Mesenchymal stem cell (in vitro differentiated cells and primary cell): ENCODE measurements at regions not wholly inside any gene's neighbourhood (a gene's known extent, or its start where the extent isn't known, plus 50 kb on each side); places are given as distances from the start of the nearest gene placed in this dataset.

Experiments used
- DNase-seq: peaks from one replicate; pipeline ENCODE4 v3.0.0-alpha.2; 2013
- H2AFZ ChIP-seq: one replicate; pipeline ENCODE4 v1.6.1; 2013; ENCODE audit warnings: low read depth, mild to moderate bottlenecking, control low read depth, inconsistent platforms, low read length, moderate library complexity
- H2AK5ac ChIP-seq: 2 replicates; pipeline ENCODE4 v1.6.1; 2013; ENCODE audit warnings: low read length, moderate library complexity, mild to moderate bottlenecking, inconsistent platforms; ENCODE audit not compliant: severe bottlenecking
- H2BK120ac ChIP-seq: one replicate; pipeline ENCODE4 v1.6.1; 2013; ENCODE audit warnings: low read depth, mild to moderate bottlenecking, inconsistent platforms, low read length, moderate library complexity
- H2BK12ac ChIP-seq, 2 experiments: one replicate each; pipeline ENCODE4 v1.6.1; 2013; ENCODE audit warnings: inconsistent platforms in 2 of 2, low read length in 2 of 2, mild to moderate bottlenecking in 2 of 2, moderate library complexity in 2 of 2, control low read depth in 1 of 2
- H2BK15ac ChIP-seq: one replicate; pipeline ENCODE4 v1.6.1; 2013; ENCODE audit warnings: mild to moderate bottlenecking, low read depth, inconsistent platforms; ENCODE audit not compliant: poor library complexity, severe bottlenecking
- H2BK5ac ChIP-seq: 2 replicates; pipeline ENCODE4 v1.6.1; 2013; ENCODE audit warnings: low read depth, mild to moderate bottlenecking, low read length, control low read depth, inconsistent platforms; ENCODE audit not compliant: poor library complexity, severe bottlenecking
- H3K14ac ChIP-seq, 2 experiments: one replicate each; pipeline ENCODE4 v1.6.1; 2013; ENCODE audit warnings: inconsistent platforms in 2 of 2, low read length in 2 of 2, control low read depth in 1 of 2, mild to moderate bottlenecking in 1 of 2, moderate library complexity in 1 of 2
- H3K18ac ChIP-seq, 2 experiments: one replicate each; pipeline ENCODE4 v1.6.1; 2013; ENCODE audit warnings: inconsistent platforms in 2 of 2, low read length in 2 of 2, control low read depth in 1 of 2, low read depth in 1 of 2, mild to moderate bottlenecking in 1 of 2
- H3K23ac ChIP-seq, 2 experiments: one replicate each; pipeline ENCODE4 v1.6.1; 2013; ENCODE audit warnings: inconsistent platforms in 2 of 2, low read length in 2 of 2, mild to moderate bottlenecking in 2 of 2, moderate library complexity in 2 of 2, control low read depth in 1 of 2
- H3K27ac ChIP-seq: 2 replicates; pipeline ENCODE4 v1.5.1; 2013; ENCODE audit warnings: mild to moderate bottlenecking, moderate library complexity, low read length, control low read depth, inconsistent platforms; ENCODE audit not compliant: poor library complexity, severe bottlenecking
- H3K27me3 ChIP-seq, 2 experiments: 2 replicates each; pipeline versions ENCODE4 v1.6.1 to v1.7.0; 2013; ENCODE audit warnings: low read length in 2 of 2, mild to moderate bottlenecking in 2 of 2, moderate library complexity in 2 of 2, control low read depth in 1 of 2, inconsistent platforms in 1 of 2; ENCODE audit not compliant: control insufficient read depth in 1 of 2, insufficient read depth in 1 of 2
- H3K36me3 ChIP-seq, 2 experiments: 2 replicates each; pipeline versions ENCODE4 v1.6.1 to v1.7.0; 2013; ENCODE audit warnings: low read length in 2 of 2, control low read depth in 1 of 2, inconsistent platforms in 1 of 2, low read depth in 1 of 2, mild to moderate bottlenecking in 1 of 2; ENCODE audit not compliant: insufficient read depth in 2 of 2, control insufficient read depth in 1 of 2
- H3K4ac ChIP-seq, 2 experiments: one replicate each; pipeline ENCODE4 v1.6.1; 2013; ENCODE audit warnings: inconsistent platforms in 2 of 2, low read length in 2 of 2, mild to moderate bottlenecking in 2 of 2, moderate library complexity in 2 of 2, control low read depth in 1 of 2, low read depth in 1 of 2
- H3K4me1 ChIP-seq: 2 replicates; pipeline ENCODE4 v1.6.1; 2013; ENCODE audit warnings: low read depth, low read length, control low read depth; ENCODE audit not compliant: control insufficient read depth, insufficient read depth
- H3K4me2 ChIP-seq: 2 replicates; pipeline ENCODE4 v1.6.1; 2013; ENCODE audit warnings: low read length, mild to moderate bottlenecking, inconsistent platforms; ENCODE audit not compliant: poor library complexity, severe bottlenecking
- H3K4me3 ChIP-seq, 2 experiments: 2 replicates each; pipeline versions ENCODE4 v1.5.1 to v1.7.0; 2013; ENCODE audit warnings: low read length in 2 of 2, mild to moderate bottlenecking in 2 of 2, control low read depth in 1 of 2, low read depth in 1 of 2; ENCODE audit not compliant: insufficient read depth in 1 of 2
- H3K79me1 ChIP-seq: replicated peaks from 2 replicates; pipeline ENCODE4 v1.6.1; 2013; ENCODE audit warnings: mild to moderate bottlenecking, control low read depth, low read length, inconsistent platforms; ENCODE audit not compliant: poor library complexity, severe bottlenecking
- H3K9ac ChIP-seq: 2 replicates; pipeline ENCODE4 v1.7.0; 2013; ENCODE audit warnings: mild to moderate bottlenecking, low read length, moderate library complexity
- H3K9me3 ChIP-seq: 2 replicates; pipeline ENCODE4 v1.7.0; 2013; ENCODE audit warnings: mild to moderate bottlenecking, low read length; ENCODE audit not compliant: control insufficient read depth
- H4K8ac ChIP-seq: one replicate; pipeline ENCODE4 v1.6.1; 2013; ENCODE audit warnings: inconsistent platforms, mild to moderate bottlenecking, low read length, moderate library complexity
- H4K91ac ChIP-seq: one replicate; pipeline ENCODE4 v1.6.1; 2013; ENCODE audit warnings: mild to moderate bottlenecking, low read length, inconsistent platforms
- WGBS: methylation state at CpG from one replicate; pipeline ENCODE4 v1.1.7; 2013; ENCODE audit warnings: mixed read lengths; 5-methylcytosine and 5-hydroxymethylcytosine counted together

- Histone ChIP-seq H4K8ac (no peak overlapping the region), H2AFZ (no peak overlapping the region), H3K4ac (no peak overlapping the region), H3K23ac (no peak overlapping the region), H3K36me3 (no peaks in the 10 kb centered on the region), H3K27ac (no peak overlapping the region), H2BK12ac (no peak overlapping the region), H3K9me3 (no peaks in the 10 kb centered on the region), H4K91ac (no peak overlapping the region), H2BK120ac (no peak overlapping the region), H2BK5ac (no peak overlapping the region), H2BK15ac (no peak overlapping the region), H3K79me1 (no peaks in the 10 kb centered on the region), H3K4me3 (no peak overlapping the region), H3K18ac (no peak overlapping the region), H3K27me3 (peaks cover 0 to 11% of the 10 kb centered on the region in 2 experiments), H3K14ac (no peak overlapping the region), H2AK5ac (no peak overlapping the region), H3K4me1 (no peaks in the 10 kb centered on the region), H3K9ac (no peak overlapping the region), H3K4me2 (no peak overlapping the region)
- WGBS = 74% methylated on average over 7 of the region's 7 CpGs
- no peak for DNase-seq
Measured at GRCh38 chr2:129732630-129733026, 246.8 kb upstream of the RAB6C start.

GRCh38 chr2:129733041-129733440, 246.4 kb upstream of the RAB6C start:
- Histone ChIP-seq H3K23ac (no peak overlapping the region), H3K4me2 (no peak overlapping the region), H3K4me1 (no peaks in the 10 kb centered on the region), H4K91ac (no peak overlapping the region), H3K9me3 (no peaks in the 10 kb centered on the region), H3K4ac (no peak overlapping the region), H3K9ac (no peak overlapping the region), H3K27ac (no peak overlapping the region), H4K8ac (no peak overlapping the region), H3K14ac (no peak overlapping the region), H3K18ac (no peak overlapping the region), H3K4me3 (no peak overlapping the region), H2AK5ac (no peak overlapping the region), H2BK5ac (no peak overlapping the region), H2AFZ (no peak overlapping the region), H2BK15ac (no peak overlapping the region), H2BK12ac (no peak overlapping the region), H3K27me3 (peaks cover 0 to 11% of the 10 kb centered on the region in 2 experiments), H2BK120ac (no peak overlapping the region), H3K36me3 (no peaks in the 10 kb centered on the region), H3K79me1 (no peaks in the 10 kb centered on the region)
- 62% methylated on average over 3 of the region's 3 CpGs for WGBS
- DNase-seq = no peak

- no peak overlapping the region for H3K18ac ChIP-seq
- no peak overlapping the region for H2BK12ac ChIP-seq
- no peak overlapping the region for H2BK120ac ChIP-seq
- no peaks in the 10 kb centered on the region for H3K4me1 ChIP-seq
- H2BK5ac ChIP-seq = no peak overlapping the region
- no peak overlapping the region for H2AK5ac ChIP-seq
- no peak overlapping the region for H3K23ac ChIP-seq
- H3K36me3 ChIP-seq = no peaks in the 10 kb centered on the region
- H3K79me1 ChIP-seq = no peaks in the 10 kb centered on the region
- no peak overlapping the region for H2BK15ac ChIP-seq
- H3K9ac ChIP-seq = no peak overlapping the region
- H3K4ac ChIP-seq = no peak overlapping the region
- no peak overlapping the region for H3K14ac ChIP-seq
- H3K27me3 ChIP-seq = peaks cover 0 to 10% of the 10 kb centered on the region in 2 experiments
- H3K27ac ChIP-seq = no peak overlapping the region
- no peak overlapping the region for H3K4me3 ChIP-seq
- no peak overlapping the region for H3K4me2 ChIP-seq
- no peak overlapping the region for H2AFZ ChIP-seq
- no peak for DNase-seq
- 52% methylated on average over 2 of the region's 2 CpGs for WGBS
- H3K9me3 ChIP-seq = no peaks in the 10 kb centered on the region
- no peak overlapping the region for H4K91ac ChIP-seq
- no peak overlapping the region for H4K8ac ChIP-seq
Measured at GRCh38 chr2:129733579-129733978, 245.9 kb upstream of the RAB6C start.

- Histone ChIP-seq H2BK12ac (no peak overlapping the region), H2BK5ac (no peak overlapping the region), H3K79me1 (no peaks in the 10 kb centered on the region), H3K9ac (no peak overlapping the region), H2AFZ (no peak overlapping the region), H4K91ac (no peak overlapping the region), H4K8ac (no peak overlapping the region), H3K27me3 (peaks cover 0 to 7% of the 10 kb centered on the region in 2 experiments), H3K4me3 (no peak overlapping the region), H3K4me2 (no peak overlapping the region), H3K36me3 (no peaks in the 10 kb centered on the region), H3K14ac (no peak overlapping the region), H3K9me3 (no peaks in the 10 kb centered on the region), H3K23ac (no peak overlapping the region), H3K18ac (no peak overlapping the region), H2BK120ac (no peak overlapping the region), H3K4ac (no peak overlapping the region), H3K27ac (no peak overlapping the region), H3K4me1 (no peaks in the 10 kb centered on the region), H2BK15ac (no peak overlapping the region), H2AK5ac (no peak overlapping the region)
- DNase-seq = no peak
- 85% methylated on average over 6 of the region's 10 CpGs for WGBS
Measured at GRCh38 chr2:129734343-129735034, 245.0 kb upstream of the RAB6C start.
